ENCODE measurements at regions not wholly inside any gene's neighbourhood (a gene's known extent, or its start where the extent isn't known, plus 50 kb on each side); places are given as distances from the start of the nearest gene placed in this dataset.

DNA sequence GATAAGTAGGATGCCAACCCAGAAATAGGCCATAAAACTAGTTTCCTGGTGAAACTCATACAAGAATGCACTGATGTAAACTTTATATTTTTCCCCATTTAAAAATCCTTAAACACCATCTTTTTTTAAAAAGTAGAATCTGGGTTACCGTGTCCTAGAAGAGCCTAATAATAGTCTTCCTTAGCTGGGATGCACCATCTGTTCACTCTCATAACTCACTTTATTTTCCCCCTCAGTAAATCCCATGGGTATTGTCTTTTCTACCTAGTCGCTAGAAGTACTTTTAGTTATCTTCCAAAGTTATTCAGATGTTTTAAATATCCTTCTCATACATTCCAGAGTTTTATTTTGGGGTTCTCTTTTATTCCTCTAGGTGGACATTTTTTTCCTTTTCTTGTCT is 250.2 kb downstream of the PLA2G4A start:
- H3K27ac ChIP-seq (ENCODE audit: low read depth, low read length), result no peak overlapping the region
- H3K4me3 Mint-ChIP-seq, result no peak overlapping the region
- H3K4me3 ChIP-seq (ENCODE audit: low read length in 2 of 2), result no peak overlapping the region
- no peaks in the 10 kb centered on the region for H3K36me3 ChIP-seq (ENCODE audit: insufficient read depth, low read length)
- no peaks in the 10 kb centered on the region for H3K4me1 ChIP-seq (ENCODE audit: insufficient read depth, low read length)
- no peaks in the 10 kb centered on the region for H3K9me3 ChIP-seq (ENCODE audit: control insufficient read depth in 1 of 2, low read length in 2 of 2)
- DNase-seq, result no peak
- peaks cover 0 to 15% (median 6%) of the 10 kb centered on the region in 4 donors for H3K4me1 Mint-ChIP-seq
- H3K27me3 ChIP-seq (ENCODE audit: insufficient read depth, low read length), result no peaks in the 10 kb centered on the region
- intact Hi-C loops (cut with micrococcal nuclease), result no loop called here
- H3K9me3 Mint-ChIP-seq, result peaks cover 0 to 12% (median 7%) of the 10 kb centered on the region in 8 donors
- H3K36me3 Mint-ChIP-seq, result no peaks in the 10 kb centered on the region
- no peak overlapping the region for H3K27ac Mint-ChIP-seq
- no peaks in the 10 kb centered on the region for H3K27me3 Mint-ChIP-seq
- ChIA-PET CTCF (ENCODE audit: partially characterized antibody) (no interaction called here), POLR2A (ENCODE audit: partially characterized antibody) (interaction anchor here (1.1 kb wide), 1 partner anchor 13 kb away, joined by 3 read pairs; no protein-coding TSS in a partner anchor)

DNA sequence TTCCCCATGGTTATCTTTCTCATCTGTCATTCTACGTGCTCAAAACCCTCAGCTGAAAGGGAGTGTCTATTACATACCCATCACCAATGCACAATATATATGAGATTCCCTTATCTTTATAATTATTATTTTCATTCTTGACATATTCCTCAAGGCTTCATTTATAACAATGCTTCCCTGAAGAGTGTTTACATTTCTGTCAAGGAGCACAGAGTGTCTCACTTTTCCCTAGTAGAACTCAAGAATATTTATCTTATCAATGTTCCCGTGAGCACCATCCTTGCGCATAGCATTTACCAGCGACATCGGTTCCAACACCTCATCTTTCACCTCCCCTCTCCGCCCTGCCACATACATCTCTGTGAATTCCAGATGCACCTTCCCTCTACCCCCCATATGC is 250.6 kb downstream of the PLA2G4A start:
- ChIA-PET CTCF (ENCODE audit: partially characterized antibody) (no interaction called here), POLR2A (ENCODE audit: partially characterized antibody) (no interaction called here)
- no peaks in the 10 kb centered on the region for H3K27me3 ChIP-seq (ENCODE audit: insufficient read depth, low read length)
- DNase-seq, result no peak
- H3K36me3 ChIP-seq (ENCODE audit: insufficient read depth, low read length), result no peaks in the 10 kb centered on the region
- no peaks in the 10 kb centered on the region for H3K9me3 ChIP-seq (ENCODE audit: control insufficient read depth in 1 of 2, low read length in 2 of 2)
- Mint-ChIP-seq H3K36me3 (no peaks in the 10 kb centered on the region), H3K9me3 (peaks cover 0 to 11% (median 6%) of the 10 kb centered on the region in 8 donors), H3K27ac (no peak overlapping the region), H3K4me3 (no peak overlapping the region), H3K27me3 (no peaks in the 10 kb centered on the region), H3K4me1 (peaks cover 0 to 15% (median 6%) of the 10 kb centered on the region in 4 donors)
- intact Hi-C loops (cut with micrococcal nuclease), result no loop called here
- H3K4me3 ChIP-seq (ENCODE audit: low read length in 2 of 2), result no peak overlapping the region
- no peak overlapping the region for H3K27ac ChIP-seq (ENCODE audit: low read depth, low read length)
- no peaks in the 10 kb centered on the region for H3K4me1 ChIP-seq (ENCODE audit: insufficient read depth, low read length)

DNA sequence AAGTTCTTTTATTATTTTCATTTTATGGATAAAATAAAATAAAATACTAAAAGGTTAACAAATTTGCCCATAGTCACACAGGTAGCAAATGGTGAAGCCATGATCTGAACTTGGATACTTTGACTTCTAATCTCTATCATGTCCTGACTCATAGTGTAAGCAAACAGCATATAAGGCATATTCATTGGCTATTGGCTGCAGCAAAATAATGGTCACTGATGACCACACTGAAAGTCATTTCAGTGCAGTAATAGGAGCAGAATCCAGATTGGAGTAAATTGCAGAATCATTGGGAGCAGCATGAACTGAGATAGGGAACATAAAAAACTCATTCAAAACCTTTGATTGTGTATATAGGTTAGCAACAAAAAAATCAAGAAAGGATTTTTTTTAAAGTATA is 262.9 kb downstream of the PLA2G4A start:
- Histone ChIP-seq H3K4me3 (ENCODE audit: low read length in 2 of 2) (no peak overlapping the region), H3K4me1 (ENCODE audit: insufficient read depth, low read length) (peaks cover 8% of the 10 kb centered on the region), H3K36me3 (ENCODE audit: insufficient read depth, low read length) (no peaks in the 10 kb centered on the region), H3K27me3 (ENCODE audit: insufficient read depth, low read length) (no peaks in the 10 kb centered on the region), H3K9me3 (ENCODE audit: control insufficient read depth in 1 of 2, low read length in 2 of 2) (no peaks in the 10 kb centered on the region), H3K27ac (ENCODE audit: low read depth, low read length) (no peak overlapping the region)
- Mint-ChIP-seq H3K4me3 (peak overlapping the region in 6 of 8 donors; percentile 4 to 76 (median 64)), H3K27ac (peak overlapping the region in 5 of 7 donors; percentile 2 to 77 (median 33)), H3K9me3 (peaks cover 3 to 13% (median 6%) of the 10 kb centered on the region in 8 donors), H3K4me1 (peaks cover 11 to 20% (median 17%) of the 10 kb centered on the region in 4 donors), H3K27me3 (no peaks in the 10 kb centered on the region), H3K36me3 (no peaks in the 10 kb centered on the region)
- CTCF ChIA-PET (ENCODE audit: partially characterized antibody), result interaction anchor here (1.1 to 2.4 kb wide), 2 partner anchors 19 to 59 kb away, joined by 3 to 9 read pairs; no protein-coding TSS in a partner anchor
- intact Hi-C loops (cut with micrococcal nuclease), result loop anchor here (1.0 kb wide), 1 partner anchor 18 kb away; no protein-coding TSS in a partner anchor
- DNase-seq, result no peak
- POLR2A ChIA-PET (ENCODE audit: partially characterized antibody), result interaction anchor here (0.6 to 3.5 kb wide), 2 partner anchors 13 to 19 kb away, joined by 3 to 24 read pairs; no protein-coding TSS in a partner anchor

DNA sequence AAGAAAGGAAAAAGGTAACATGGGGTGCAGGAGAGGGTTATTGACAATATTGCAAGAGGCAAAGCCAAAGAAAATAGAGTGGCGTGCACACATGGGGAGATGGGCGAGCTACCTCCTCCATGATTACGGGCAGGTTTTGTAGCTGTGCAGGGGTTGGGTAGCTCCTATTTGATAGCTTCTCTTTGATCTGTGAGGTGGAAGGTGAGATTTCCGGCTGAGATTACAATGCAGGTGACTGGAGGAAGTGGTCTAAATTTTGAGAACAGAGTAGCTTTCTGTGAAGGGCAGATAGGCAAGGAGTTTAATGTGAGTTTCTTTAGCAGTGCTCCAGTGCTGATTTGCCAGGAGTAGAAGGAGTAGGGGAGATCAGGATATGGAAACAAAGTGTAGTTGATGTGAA is 263.4 kb downstream of the PLA2G4A start:
- Mint-ChIP-seq H3K36me3 (no peaks in the 10 kb centered on the region), H3K27ac (peak overlapping the region; percentile 2 to 77 (median 63))

DNA sequence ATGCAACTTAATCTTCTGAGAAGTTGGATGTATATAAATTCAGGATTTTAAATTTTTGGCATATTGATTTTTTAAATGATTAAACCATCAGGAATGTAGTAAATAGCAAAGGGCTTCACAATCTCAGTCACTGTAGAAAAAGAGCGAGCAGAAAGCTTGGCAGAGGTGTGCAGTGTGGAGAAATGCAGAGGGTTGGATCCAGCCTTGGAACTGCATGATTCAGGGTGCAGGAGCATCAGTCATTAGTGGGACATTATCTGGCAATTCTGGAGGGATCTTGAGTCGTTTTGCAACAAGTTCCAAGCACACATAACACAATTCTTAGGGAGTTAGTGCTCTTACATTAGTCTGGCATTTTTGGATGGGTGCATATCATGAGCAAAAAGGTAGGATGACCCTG is 267.9 kb downstream of the PLA2G4A start:
- no peaks in the 10 kb centered on the region for H3K36me3 ChIP-seq (ENCODE audit: insufficient read depth, low read length)
- Mint-ChIP-seq H3K27me3 (no peaks in the 10 kb centered on the region), H3K9me3 (peaks cover 0 to 8% (median 2%) of the 10 kb centered on the region in 8 donors), H3K27ac (no peak overlapping the region), H3K4me3 (no peak overlapping the region), H3K4me1 (peaks cover 19 to 27% (median 20%) of the 10 kb centered on the region in 4 donors), H3K36me3 (no peaks in the 10 kb centered on the region)
- H3K4me1 ChIP-seq (ENCODE audit: insufficient read depth, low read length), result peaks cover 8% of the 10 kb centered on the region
- no peaks in the 10 kb centered on the region for H3K27me3 ChIP-seq (ENCODE audit: insufficient read depth, low read length)
- ChIA-PET CTCF (ENCODE audit: partially characterized antibody) (no interaction called here), POLR2A (ENCODE audit: partially characterized antibody) (no interaction called here)
- H3K27ac ChIP-seq (ENCODE audit: low read depth, low read length), result no peak overlapping the region
- no peak overlapping the region for H3K4me3 ChIP-seq (ENCODE audit: low read length in 2 of 2)
- no peak for DNase-seq
- no peaks in the 10 kb centered on the region for H3K9me3 ChIP-seq (ENCODE audit: control insufficient read depth in 1 of 2, low read length in 2 of 2)
- intact Hi-C loops (cut with micrococcal nuclease), result no loop called here

More for the DNA sequence above, 263.4 kb downstream of the PLA2G4A start:
- Mint-ChIP-seq H3K27me3 (no peaks in the 10 kb centered on the region), H3K4me1 (peaks cover 11 to 23% (median 18%) of the 10 kb centered on the region in 4 donors), H3K9me3 (peaks cover 3 to 13% (median 6%) of the 10 kb centered on the region in 8 donors), H3K4me3 (peak overlapping the region in 7 of 8 donors; percentile 4 to 76 (median 63))
- peak; percentile 33 to 57 (median 42) for DNase-seq
- H3K4me1 ChIP-seq (ENCODE audit: insufficient read depth, low read length), result peaks cover 8% of the 10 kb centered on the region
- no peaks in the 10 kb centered on the region for H3K36me3 ChIP-seq (ENCODE audit: insufficient read depth, low read length)
- no peaks in the 10 kb centered on the region for H3K27me3 ChIP-seq (ENCODE audit: insufficient read depth, low read length)
- H3K27ac ChIP-seq (ENCODE audit: low read depth, low read length), result no peak overlapping the region
- CTCF ChIA-PET (ENCODE audit: partially characterized antibody), result interaction anchor here (1.0 to 2.4 kb wide), 3 partner anchors 19 to 59 kb away, joined by 3 to 9 read pairs (median 3); no protein-coding TSS in a partner anchor
- POLR2A ChIA-PET (ENCODE audit: partially characterized antibody), result interaction anchor here (0.6 to 3.5 kb wide), 2 partner anchors 14 to 19 kb away, joined by 3 to 24 read pairs; no protein-coding TSS in a partner anchor
- no peak overlapping the region for H3K4me3 ChIP-seq (ENCODE audit: low read length in 2 of 2)
- H3K9me3 ChIP-seq (ENCODE audit: control insufficient read depth in 1 of 2, low read length in 2 of 2), result no peaks in the 10 kb centered on the region
- intact Hi-C loops (cut with micrococcal nuclease), result loop anchor here (1.0 kb wide), 1 partner anchor 19 kb away; no protein-coding TSS in a partner anchor

DNA sequence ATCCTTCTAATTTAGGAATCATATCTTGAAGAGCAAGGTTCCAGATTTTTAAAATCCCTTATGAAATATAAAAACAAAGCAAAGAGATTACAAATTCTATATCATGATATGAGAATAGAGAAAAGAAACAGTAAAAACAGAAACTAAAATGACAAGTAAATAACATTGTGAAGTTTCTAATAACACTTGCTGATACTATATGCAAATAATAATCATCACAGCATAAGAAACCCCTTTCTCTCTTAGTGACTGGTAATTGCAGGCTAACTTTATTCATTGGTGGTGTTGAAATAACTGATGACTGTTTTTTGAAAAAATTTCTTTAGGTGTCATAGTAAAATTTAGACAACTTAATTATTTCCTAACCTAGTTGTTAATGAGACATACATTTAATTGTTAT is 281.6 kb downstream of the PLA2G4A start:
- H3K4me3 Mint-ChIP-seq, result no peak overlapping the region
- CTCF ChIA-PET (ENCODE audit: partially characterized antibody), result no interaction called here
- intact Hi-C loops (cut with micrococcal nuclease), result no loop called here
- Histone ChIP-seq H3K36me3 (ENCODE audit: insufficient read depth, low read length) (no peaks in the 10 kb centered on the region), H3K9me3 (ENCODE audit: control insufficient read depth in 1 of 2, low read length in 2 of 2) (no peaks in the 10 kb centered on the region), H3K4me1 (ENCODE audit: insufficient read depth, low read length) (no peaks in the 10 kb centered on the region), H3K27me3 (ENCODE audit: insufficient read depth, low read length) (no peaks in the 10 kb centered on the region), H3K4me3 (ENCODE audit: low read length in 2 of 2) (no peak overlapping the region), H3K27ac (ENCODE audit: low read depth, low read length) (no peak overlapping the region)
- peaks cover 0 to 4% (median under 1%) of the 10 kb centered on the region in 4 donors for H3K4me1 Mint-ChIP-seq
- H3K27ac Mint-ChIP-seq, result no peak overlapping the region
- no peaks in the 10 kb centered on the region for H3K27me3 Mint-ChIP-seq
- H3K9me3 Mint-ChIP-seq, result peaks cover 0 to 5% (median under 1%) of the 10 kb centered on the region in 8 donors
- POLR2A ChIA-PET (ENCODE audit: partially characterized antibody), result no interaction called here
- no peak for DNase-seq
- no peaks in the 10 kb centered on the region for H3K36me3 Mint-ChIP-seq

DNA sequence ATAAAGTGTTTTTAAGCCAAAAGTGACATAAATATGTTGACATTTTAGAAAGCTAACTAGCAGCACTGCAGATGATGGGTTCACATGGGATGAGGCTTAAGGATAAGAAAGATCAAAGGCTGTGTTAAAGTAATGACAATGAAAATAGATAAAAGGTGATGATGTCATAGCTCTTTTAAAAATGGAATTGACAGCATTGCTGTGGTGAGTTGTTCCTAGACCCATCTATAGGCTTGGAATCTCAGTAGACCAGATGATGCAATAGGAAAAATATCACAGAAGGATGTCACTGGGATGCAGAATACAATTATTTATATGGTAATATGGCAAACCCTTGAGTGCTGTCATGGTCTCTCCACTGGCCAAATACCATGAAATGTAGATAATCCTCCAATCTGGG is 286.0 kb downstream of the PLA2G4A start:
- Mint-ChIP-seq H3K4me3 (no peak overlapping the region), H3K27ac (no peak overlapping the region), H3K9me3 (peaks cover 0 to 9% (median 3%) of the 10 kb centered on the region in 8 donors), H3K4me1 (peaks cover 0 to 2% (median 0%) of the 10 kb centered on the region in 4 donors), H3K36me3 (no peaks in the 10 kb centered on the region), H3K27me3 (no peaks in the 10 kb centered on the region)
- POLR2A ChIA-PET (ENCODE audit: partially characterized antibody), result no interaction called here
- no peaks in the 10 kb centered on the region for H3K27me3 ChIP-seq (ENCODE audit: insufficient read depth, low read length)
- no peaks in the 10 kb centered on the region for H3K9me3 ChIP-seq (ENCODE audit: control insufficient read depth in 1 of 2, low read length in 2 of 2)
- H3K4me3 ChIP-seq (ENCODE audit: low read length in 2 of 2), result no peak overlapping the region
- no peaks in the 10 kb centered on the region for H3K4me1 ChIP-seq (ENCODE audit: insufficient read depth, low read length)
- no peak for DNase-seq
- no peak overlapping the region for H3K27ac ChIP-seq (ENCODE audit: low read depth, low read length)
- intact Hi-C loops (cut with micrococcal nuclease), result no loop called here
- CTCF ChIA-PET (ENCODE audit: partially characterized antibody), result no interaction called here
- no peaks in the 10 kb centered on the region for H3K36me3 ChIP-seq (ENCODE audit: insufficient read depth, low read length)
